SK-MEL-5 (cell line): ENCODE measurements at regions not wholly inside any gene's neighbourhood (a gene's known extent, or its start where the extent isn't known, plus 50 kb on each side); places are given as distances from the start of the nearest gene placed in this dataset.

ENCODE experiments used
- DNase-seq: peaks from one replicate; pipeline ENCODE4 v3.0.0-alpha.2; 2016; ENCODE audit warnings: low read depth, low spot score
- in situ Hi-C: cut with HindIII; loops from 2 replicates; pipeline ENCODE4 v1.10.0; 2016; ENCODE audit warnings: low sequenced_read_pairs, high pct_unique_total_duplicates, low pct_unique_long_range_greater_than_20kb

DNA sequence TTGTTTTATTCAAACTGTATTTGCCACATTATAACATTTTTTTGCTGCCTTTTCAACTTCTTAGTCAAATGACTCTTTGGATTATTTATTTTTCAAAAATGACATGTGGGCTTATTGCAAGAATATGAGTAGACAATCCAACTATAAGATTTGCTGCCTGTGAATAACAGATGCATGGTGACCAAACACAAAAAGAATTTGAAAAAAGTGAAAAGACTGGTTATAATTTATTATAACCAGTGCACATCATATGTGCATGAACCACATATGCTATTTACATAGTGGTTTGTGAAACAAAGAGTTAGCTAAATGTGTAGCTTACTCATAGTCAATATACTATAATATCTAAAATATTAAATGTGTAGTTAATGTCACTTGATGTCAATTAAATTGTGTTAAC is 2086.8 kb downstream of the ARAP2 start:
- in situ Hi-C loops = no loop called here
- no peak for DNase-seq

DNA sequence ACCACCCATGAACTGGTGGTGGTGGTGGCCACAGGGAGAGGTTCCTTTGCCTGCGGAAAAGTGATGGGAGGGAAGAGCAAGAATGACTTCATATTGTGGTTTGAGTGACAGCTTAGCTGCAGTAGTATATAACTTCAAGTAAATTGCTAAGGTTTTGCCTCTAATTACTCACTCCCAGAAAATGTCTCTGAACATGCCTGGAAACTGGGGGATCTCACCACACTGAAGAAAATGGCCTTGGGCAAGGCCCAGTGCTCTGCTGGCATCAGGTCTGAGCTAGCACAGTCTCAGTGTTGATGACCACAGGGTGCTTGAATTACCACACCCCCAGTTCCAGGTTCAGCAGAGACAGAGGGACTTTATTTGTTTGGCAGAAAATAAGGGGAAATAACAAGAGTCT is 2085.4 kb downstream of the ARAP2 start:
- in situ Hi-C loops = no loop called here

DNA sequence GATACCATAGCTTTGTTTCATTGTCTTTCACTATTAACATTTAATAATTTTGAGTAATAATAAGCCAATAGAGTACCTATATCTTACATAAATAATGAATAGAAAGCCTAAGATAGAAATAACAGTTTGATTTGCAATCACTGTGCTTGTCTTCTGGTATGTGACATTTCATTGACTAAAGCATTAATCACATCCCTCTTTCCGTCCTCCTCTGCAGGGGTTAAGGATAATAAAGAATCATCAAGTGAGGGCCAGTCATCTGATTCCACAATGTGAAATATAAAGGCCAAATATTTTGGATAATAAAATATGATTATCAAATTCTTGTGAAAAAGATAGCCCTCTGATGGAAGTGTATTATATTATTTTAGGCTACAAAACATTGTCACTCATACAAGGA is 2073.4 kb downstream of the ARAP2 start:
- no peak for DNase-seq
- in situ Hi-C loops = no loop called here

More for the DNA sequence above, 2085.4 kb downstream of the ARAP2 start:
- no peak for DNase-seq

DNA sequence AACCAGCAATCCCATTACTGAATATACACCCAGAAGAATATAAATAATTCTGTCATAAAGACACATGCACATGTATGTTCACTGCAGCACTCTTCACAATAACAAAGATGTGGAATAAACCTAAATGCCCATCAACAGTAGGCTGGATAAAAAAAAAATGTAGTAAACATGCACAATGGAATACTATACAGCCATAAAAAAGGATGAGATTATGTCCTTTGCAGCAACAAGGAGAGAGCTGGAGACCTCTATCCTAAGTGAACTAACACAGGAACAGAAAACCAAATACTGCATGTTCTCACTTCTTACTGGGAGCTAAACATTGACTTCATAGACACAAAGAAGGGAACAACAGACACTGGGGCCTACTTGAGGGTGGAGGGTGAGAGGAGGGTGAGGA is 2067.7 kb downstream of the ARAP2 start:
- DNase-seq = no peak
- in situ Hi-C loops = no loop called here

DNA sequence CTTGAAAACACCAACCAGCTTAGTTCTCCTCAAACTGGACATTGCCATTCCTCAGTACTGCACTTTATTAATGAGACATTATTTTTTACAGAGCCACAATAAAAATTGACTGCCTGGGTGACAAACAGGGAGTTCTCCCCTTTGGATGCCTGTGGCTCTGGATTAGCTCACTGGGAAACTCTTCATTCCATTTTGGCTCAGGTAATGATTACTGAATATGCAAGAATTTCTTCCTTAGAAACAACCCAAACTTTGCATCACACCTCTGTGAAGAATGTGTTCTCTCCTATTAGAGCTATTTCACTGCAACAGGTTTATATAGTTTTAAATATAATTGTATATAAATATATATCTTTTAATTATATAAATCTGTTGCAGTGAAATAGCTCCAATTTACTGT is 2065.8 kb downstream of the ARAP2 start:
- in situ Hi-C loops = no loop called here
- DNase-seq = no peak

DNA sequence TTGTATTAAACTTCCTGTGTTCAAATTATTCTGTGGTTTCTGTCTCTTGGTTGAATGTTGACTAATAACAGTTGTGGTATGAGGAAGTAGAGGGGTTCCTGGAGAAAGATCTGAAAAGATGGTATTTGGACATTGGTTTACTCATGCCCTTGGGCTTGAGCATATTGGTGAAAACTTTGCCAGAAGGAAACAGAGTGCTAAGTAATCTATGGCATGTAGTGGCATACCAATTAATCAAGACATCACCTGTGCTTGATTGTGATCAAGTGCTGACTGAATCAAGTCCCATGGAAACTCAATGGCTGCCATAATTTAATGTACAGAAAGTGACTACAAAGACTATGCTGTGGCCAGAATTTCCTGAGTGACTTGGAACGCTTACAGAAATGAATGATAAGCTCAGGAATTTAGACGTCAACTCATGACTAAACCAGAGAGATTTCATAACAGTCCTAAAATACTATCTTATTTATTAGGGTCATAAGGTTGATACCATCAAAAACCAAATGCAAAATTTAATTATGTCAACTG is 2062.9 kb downstream of the ARAP2 start:
- in situ Hi-C loops = no loop called here
- DNase-seq = no peak

DNA sequence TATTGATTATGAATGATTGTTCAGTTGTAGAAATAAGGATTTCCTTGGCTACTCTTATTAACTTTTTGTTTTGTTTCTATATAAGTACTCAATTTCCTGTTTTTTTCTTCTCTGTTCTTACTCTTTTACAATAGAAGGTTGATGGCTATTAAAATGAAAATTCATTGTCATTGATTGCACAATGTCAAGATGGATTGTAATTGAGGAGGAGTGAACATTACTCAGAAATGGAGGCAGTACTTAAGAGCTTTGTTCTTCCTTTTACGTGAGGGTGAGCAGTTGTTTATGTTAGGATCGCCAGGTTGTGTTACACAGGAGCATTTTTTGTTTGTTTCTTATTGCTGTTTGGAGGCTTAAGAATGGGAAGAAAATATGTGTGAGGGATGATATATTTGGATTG is 2062.4 kb downstream of the ARAP2 start:
- no peak for DNase-seq

DNA sequence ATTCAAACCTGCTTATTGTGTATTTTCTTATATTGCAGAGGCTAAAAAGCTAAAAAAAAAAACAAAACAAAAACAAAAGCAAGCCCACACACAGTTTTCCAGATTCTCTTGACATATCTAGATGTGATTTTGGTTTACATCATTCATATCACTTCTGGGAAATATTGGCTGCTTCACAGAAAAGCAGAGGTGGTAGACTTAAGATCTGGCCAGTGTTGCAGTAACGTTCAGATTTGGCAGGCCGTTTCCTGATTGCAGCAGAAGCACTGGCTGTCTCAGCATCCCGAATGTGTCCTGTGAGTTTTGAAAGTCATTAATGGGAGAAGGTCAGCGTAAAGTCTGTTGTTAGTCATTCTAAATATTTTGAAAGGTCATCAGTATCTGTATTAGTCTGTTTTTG is 2062.0 kb downstream of the ARAP2 start:
- in situ Hi-C loops = no loop called here
- DNase-seq = no peak

More for the DNA sequence above, 2062.4 kb downstream of the ARAP2 start:
- in situ Hi-C loops = no loop called here

DNA sequence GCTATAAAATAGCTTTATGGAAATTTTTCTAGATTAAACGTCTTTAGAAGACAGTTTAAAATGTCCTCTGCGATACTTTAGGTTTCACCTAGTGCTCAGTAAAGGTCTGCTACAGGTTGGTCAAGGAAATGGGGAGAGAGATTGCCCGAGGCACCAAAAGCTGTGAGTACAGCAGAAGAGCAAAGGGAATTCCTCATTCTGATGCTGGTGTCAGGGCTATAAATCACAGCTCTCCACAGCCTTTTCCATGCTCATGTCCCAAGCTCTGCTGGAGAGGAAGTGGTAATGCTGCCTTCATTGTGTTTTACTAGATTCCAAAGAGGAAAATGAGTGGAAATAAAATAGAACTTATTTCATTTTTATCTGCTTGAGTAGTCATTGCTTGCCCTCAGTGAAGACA is 2060.4 kb downstream of the ARAP2 start:
- in situ Hi-C loops = no loop called here

DNA sequence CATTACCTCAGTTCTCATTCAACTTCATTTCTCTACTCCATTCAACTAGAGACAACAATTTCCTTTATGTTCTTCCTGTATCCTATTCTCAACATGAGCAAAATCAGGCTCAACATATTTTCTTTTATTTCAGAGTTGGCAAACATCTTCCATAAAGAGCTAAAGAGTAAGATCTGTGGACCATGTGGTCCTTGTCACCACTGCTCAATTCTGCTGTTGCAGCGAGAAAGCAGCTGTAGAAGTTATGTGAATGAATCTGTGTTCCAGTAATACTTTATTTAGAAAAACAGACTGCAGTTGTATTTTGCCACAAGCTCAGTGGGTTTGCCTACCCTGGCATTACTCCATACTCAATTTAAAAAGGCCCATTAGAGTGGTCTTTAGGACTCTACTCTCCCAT is 2057.3 kb downstream of the ARAP2 start:
- no peak for DNase-seq
- in situ Hi-C loops = no loop called here

More for the DNA sequence above, 2060.4 kb downstream of the ARAP2 start:
- DNase-seq = no peak

DNA sequence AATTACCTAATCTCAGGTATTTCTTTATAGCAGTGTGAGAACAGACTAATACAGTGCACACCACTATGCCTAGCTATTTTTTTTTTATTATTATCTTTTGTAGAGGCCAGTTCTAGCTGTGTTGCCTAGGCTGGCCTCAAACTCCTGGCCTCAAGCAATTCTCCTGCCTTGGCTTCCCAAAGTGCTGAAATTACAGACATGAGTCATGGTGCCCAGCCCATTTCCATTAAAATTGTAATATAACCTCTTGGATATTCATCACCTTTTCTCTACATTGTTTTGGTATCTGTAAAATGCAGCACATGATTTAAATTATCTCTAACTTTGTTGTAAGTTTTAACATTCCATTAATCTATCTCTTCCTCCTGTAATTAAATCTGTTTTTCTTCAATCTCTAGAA is 2052.9 kb downstream of the ARAP2 start:
- no peak for DNase-seq
- in situ Hi-C loops = no loop called here

DNA sequence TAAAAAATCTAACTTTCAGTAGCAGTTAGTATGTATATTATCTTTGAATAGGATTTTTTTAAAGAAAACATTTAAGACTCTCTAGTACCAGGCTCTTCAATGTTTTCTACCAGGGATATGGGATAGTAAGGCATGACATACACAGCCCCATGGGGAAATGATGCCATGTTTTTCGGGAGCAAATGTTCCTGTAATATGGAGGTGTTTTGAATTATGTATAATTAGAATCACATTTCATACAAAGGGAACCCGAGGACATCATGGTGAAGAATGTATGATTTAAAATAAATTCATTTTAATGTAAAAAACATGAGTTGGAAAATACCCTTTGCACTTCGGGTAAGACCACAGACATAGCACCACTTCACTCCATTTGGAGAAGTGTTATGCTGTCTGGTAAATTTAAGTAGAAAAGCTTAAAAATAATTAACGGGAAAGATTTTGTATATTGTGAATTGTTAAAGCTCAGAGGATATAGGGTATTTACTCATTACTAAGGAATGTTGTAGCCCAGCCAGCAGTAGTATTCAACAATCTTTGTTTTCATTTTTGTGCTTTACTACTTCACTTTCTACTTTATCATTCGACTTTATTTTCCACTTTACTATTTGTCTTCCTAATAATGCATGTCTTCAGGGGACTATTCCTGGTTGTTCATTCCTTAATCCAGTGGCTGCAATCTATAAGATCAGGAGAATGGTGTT is 2050.7 kb downstream of the ARAP2 start:
- in situ Hi-C loops = no loop called here
- no peak for DNase-seq

DNA sequence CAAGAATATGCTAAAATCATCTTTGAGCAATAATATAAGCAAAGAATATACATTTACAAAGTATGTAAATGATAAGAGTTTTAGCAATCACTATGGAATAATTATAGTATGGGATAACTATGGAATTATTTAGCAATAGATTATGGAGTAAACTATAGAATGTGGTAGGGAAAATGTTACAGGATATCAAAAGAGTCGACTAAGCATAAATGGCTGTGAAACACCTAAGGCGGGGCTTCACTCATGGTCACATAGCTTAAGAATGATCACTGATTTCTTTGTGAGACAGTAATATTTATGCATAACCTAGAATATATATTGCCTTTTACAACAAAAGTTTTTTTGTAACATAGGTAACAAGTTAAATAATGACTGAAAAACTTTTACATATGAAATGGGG is 2049.7 kb downstream of the ARAP2 start:
- in situ Hi-C loops = no loop called here
- no peak for DNase-seq

DNA sequence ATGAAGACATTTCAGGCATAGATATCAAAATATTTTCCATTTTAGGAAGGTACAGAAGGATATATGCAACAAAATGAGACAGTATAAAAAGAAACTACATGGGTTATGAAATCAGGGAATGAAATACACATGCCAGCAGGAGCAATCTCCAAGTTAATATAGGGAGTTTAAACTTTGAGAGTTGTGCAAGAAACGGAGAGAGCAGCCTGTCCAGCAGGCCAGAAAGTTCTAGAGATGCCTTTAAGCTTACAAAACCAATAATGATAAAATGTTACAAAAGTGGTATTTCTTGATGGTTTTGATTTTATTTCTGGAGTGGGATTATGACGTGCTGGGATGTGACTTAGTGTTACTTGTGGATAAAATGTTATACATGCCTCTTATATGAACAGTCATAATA is 2047.9 kb downstream of the ARAP2 start:
- DNase-seq = no peak
- in situ Hi-C loops = no loop called here

DNA sequence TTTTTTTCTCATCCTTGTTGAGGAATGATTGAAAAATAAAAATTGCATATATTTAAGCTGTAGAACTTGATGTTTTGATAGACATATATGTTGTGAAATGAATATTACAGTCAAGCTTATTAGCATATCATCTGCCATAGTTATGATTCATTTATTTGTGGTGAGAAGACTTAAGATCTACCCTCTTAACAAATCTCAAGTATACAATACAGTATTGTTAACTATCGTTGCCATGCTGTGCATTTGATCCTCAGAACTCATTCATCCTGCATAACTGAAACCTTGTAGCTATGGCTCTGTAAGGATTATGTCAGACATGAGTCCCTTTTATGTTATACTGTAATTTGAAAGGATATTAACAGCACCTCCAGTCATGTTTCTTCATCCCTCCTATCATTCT is 2045.3 kb downstream of the ARAP2 start:
- in situ Hi-C loops = no loop called here
- no peak for DNase-seq

DNA sequence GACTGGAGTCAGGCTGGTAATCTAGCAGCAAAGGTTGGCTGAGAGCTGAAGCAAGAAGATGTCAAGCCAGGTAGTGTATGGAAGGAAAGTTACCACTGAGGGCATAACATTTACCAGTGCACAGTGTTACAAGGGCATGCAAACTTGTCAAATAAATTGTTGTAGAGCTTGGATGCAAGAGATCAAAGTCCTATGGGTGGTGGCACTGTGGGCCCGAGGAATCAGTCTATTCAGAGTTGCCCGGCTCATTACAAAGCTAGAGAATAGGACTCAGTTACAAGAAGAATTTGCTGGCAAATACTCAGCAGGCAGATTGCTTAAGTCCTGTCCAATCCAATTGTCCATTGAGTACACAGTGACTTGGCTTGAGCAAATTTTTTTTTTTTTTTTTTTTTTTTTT is 2043.8 kb downstream of the ARAP2 start:
- in situ Hi-C loops = no loop called here
- DNase-seq = no peak

DNA sequence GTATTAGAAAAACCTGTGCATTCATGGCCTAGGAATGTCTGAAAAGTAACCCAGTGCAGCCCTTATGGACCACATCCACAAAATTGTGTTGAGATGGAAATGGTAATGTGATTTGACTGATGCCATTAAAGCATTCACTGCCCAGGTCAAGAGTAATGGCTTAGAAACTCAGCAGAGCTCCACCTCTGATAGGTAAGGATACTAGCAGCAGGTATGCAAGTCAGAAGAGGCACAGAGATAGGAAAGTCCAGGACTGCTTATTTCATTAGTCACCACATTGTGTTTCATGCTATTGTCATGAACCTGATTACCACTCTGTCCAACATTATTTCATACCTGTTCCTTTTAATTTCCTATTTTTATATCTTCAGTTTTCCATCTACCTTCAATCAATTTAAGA is 2042.2 kb downstream of the ARAP2 start:
- in situ Hi-C loops = no loop called here
- no peak for DNase-seq

DNA sequence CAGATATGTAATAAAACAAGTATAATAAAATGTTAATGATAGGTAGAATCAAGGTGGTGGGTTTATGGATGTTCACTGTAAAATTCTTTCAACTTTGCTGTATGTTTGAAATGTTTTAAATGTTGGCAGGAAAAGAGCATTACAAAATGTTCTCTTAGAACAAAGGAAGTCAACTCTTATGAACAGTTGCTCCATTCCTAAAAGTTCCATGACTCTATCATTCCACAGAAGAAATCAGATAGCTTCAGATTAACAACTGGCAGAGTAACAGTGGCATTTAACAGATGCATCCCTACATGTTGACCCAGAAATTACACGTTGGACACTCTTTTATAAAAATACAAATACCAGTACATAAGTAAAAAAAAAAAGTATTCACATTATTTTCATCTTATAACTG is 2023.7 kb downstream of the ARAP2 start:
- DNase-seq = no peak
- in situ Hi-C loops = no loop called here

DNA sequence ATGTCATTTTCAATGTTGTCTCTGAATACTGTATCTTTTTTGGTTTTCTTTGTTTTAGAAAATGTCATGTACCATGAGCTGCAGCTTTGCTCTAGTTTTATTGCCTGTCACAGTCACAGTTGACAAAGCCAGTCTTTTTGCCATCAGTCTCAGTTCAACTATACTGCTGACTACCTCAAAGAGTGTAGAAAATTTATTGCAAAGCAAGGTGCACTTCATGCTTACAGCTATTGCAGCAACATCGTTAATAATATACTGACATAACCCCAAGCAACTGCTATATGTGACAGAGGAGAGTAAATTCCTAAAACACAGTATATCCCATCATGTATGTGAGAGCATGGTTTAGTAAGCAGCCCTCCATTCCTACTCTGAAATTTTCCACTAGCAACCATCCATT is 2022.3 kb downstream of the ARAP2 start:
- in situ Hi-C loops = no loop called here
- DNase-seq = no peak

DNA sequence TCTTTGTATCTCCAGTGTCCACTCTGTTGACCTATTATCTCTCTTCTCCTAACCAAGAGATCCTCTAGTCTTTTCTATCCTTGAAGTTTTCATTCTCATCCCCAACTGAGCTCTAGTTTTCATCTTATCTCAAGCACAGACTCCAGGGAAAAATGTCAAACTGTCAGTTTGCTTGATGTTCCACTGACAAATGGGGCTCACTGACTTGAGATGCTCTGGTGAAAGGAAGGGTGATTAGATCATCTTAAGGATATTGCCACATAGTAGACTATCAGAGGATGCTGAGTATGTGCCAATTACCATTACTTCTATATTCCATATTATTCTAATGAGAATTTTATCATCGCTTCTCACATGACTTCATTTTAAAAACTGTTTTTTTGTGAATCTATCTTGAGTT is 2008.2 kb downstream of the ARAP2 start:
- in situ Hi-C loops = no loop called here
- DNase-seq = no peak
